ENCODE measurements at regions not wholly inside any gene's neighbourhood (a gene's known extent, or its start where the extent isn't known, plus 50 kb on each side); places are given as distances from the start of the nearest gene placed in this dataset.
"Not testable (repeated sequence)": the region's sequence is repeated elsewhere in the genome, so short reads cannot be mapped to it uniquely, and the experiment has no call there.

DNA sequence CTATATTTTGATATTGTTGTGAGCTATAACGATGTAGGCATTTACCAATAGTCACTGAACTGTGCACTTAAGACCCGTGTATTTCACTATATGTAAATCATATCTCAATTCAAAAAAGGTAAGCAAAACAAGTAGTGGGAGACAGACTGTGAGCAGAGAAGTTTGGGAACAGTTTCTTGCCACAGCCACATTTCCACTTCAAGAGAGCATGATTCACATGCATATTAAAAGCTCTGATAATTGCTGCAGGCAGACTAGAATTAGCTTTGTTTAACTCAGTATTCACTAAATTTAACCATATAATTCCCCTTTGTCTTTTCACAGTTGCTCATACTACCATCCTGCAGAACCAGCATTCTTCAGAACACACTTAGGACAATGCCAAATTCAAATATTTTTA lies 168.4 kb upstream of the ZNF385D start:
- no peaks in the 10 kb centered on the region for H3K36me3 Mint-ChIP-seq (ENCODE audit: unreplicated experiment)
- no peaks in the 10 kb centered on the region for H3K9me3 Mint-ChIP-seq (ENCODE audit: unreplicated experiment)
- DNase-seq (ENCODE audit: extremely low spot score, unreplicated experiment): no peak
- no peak overlapping the region for H3K4me3 Mint-ChIP-seq (ENCODE audit: unreplicated experiment)
- H3K27me3 Mint-ChIP-seq (ENCODE audit: unreplicated experiment): no peaks in the 10 kb centered on the region
- TF ChIP-seq, protein P1, sequence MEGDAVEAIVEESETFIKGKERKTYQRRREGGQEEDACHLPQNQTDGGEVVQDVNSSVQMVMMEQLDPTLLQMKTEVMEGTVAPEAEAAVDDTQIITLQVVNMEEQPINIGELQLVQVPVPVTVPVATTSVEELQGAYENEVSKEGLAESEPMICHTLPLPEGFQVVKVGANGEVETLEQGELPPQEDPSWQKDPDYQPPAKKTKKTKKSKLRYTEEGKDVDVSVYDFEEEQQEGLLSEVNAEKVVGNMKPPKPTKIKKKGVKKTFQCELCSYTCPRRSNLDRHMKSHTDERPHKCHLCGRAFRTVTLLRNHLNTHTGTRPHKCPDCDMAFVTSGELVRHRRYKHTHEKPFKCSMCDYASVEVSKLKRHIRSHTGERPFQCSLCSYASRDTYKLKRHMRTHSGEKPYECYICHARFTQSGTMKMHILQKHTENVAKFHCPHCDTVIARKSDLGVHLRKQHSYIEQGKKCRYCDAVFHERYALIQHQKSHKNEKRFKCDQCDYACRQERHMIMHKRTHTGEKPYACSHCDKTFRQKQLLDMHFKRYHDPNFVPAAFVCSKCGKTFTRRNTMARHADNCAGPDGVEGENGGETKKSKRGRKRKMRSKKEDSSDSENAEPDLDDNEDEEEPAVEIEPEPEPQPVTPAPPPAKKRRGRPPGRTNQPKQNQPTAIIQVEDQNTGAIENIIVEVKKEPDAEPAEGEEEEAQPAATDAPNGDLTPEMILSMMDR (IDR thresholded peaks at IDR 0.05): no peak
- H3K27ac Mint-ChIP-seq (ENCODE audit: unreplicated experiment): no peak overlapping the region
- H3K4me1 Mint-ChIP-seq (ENCODE audit: unreplicated experiment): peaks cover 10% of the 10 kb centered on the region

DNA sequence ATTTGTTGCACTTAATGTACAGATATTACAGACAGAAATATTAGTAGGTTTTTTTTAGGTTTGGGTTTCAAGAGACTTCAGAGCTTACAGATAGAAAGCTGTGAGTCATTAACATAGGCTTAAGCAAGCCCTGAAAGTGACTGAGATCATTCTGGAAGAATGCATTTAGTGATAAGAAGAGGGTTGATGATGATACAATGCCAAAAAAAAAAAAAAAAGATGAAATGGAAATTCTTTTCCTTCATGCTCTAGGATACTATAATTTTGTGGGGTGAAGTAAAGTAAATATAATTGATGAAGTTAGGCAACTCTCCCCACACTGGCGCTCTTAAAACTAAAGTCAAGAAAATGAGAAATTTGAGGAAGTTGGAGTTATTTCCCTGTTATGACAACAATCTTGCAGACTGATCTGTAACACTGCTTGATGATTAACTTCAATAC lies 169.4 kb upstream of the ZNF385D start:
- H3K4me1 Mint-ChIP-seq (ENCODE audit: unreplicated experiment): peaks cover 5% of the 10 kb centered on the region
- no peak overlapping the region for H3K4me3 Mint-ChIP-seq (ENCODE audit: unreplicated experiment)
- H3K9me3 Mint-ChIP-seq (ENCODE audit: unreplicated experiment): no peaks in the 10 kb centered on the region
- no peaks in the 10 kb centered on the region for H3K36me3 Mint-ChIP-seq (ENCODE audit: unreplicated experiment)
- H3K27ac Mint-ChIP-seq (ENCODE audit: unreplicated experiment): no peak overlapping the region
- TF ChIP-seq, protein P1 (IDR thresholded peaks at IDR 0.05): no peak
- H3K27me3 Mint-ChIP-seq (ENCODE audit: unreplicated experiment): no peaks in the 10 kb centered on the region
- DNase-seq (ENCODE audit: extremely low spot score, unreplicated experiment): no peak

DNA sequence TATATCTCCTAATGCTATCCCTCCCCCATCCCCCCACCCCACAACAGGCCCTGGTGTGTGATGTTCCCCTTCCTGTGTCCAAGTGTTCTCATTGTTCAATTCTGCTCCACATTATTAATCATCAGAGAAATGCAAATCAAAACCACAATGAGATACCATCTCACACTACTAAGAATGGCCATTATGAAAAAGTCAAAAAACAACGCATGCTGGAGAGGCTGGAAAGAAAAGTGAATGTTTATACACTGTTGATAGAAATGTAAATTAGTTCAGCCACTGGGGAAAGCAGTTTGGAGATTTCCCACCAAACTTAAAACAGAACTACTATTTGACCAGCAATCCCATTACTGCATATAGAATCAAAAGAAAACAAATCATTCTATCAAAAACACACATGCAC lies 172.1 kb upstream of the ZNF385D start:
- not testable (repeated sequence) for H3K4me1 Mint-ChIP-seq (ENCODE audit: unreplicated experiment); DNase-seq (ENCODE audit: extremely low spot score, unreplicated experiment); H3K27ac Mint-ChIP-seq (ENCODE audit: unreplicated experiment); H3K36me3 Mint-ChIP-seq (ENCODE audit: unreplicated experiment); H3K4me3 Mint-ChIP-seq (ENCODE audit: unreplicated experiment); H3K9me3 Mint-ChIP-seq (ENCODE audit: unreplicated experiment); H3K27me3 Mint-ChIP-seq (ENCODE audit: unreplicated experiment)

DNA sequence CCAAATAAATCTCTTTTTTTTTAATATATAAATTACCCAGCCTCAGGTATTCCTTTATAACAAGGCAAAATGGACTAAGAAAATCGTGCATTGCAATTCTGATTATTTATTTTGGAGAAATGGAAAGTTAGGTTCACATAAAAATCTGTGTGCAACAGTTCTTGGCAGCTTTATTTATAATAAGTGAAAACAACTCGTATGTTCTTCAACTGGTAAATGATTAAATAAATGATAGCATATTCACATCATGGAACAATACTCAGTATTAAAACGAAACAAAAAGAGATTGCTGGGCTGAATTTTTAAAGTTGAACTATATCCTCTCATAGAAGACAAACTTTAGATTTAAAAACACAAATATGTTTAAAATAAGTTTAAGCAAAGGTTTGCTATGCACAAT lies 176.3 kb upstream of the ZNF385D start:
- TF ChIP-seq, protein P1 (IDR thresholded peaks at IDR 0.05): no peak
- no peak overlapping the region for H3K27ac Mint-ChIP-seq (ENCODE audit: unreplicated experiment)
- no peaks in the 10 kb centered on the region for H3K4me1 Mint-ChIP-seq (ENCODE audit: unreplicated experiment)
- peaks cover 6% of the 10 kb centered on the region for H3K27me3 Mint-ChIP-seq (ENCODE audit: unreplicated experiment)
- H3K4me3 Mint-ChIP-seq (ENCODE audit: unreplicated experiment): no peak overlapping the region
- DNase-seq (ENCODE audit: extremely low spot score, unreplicated experiment): no peak
- no peaks in the 10 kb centered on the region for H3K36me3 Mint-ChIP-seq (ENCODE audit: unreplicated experiment)
- H3K9me3 Mint-ChIP-seq (ENCODE audit: unreplicated experiment): no peaks in the 10 kb centered on the region

- no peak for DNase-seq (ENCODE audit: extremely low spot score, unreplicated experiment)
- no peak overlapping the region for H3K4me3 Mint-ChIP-seq (ENCODE audit: unreplicated experiment)
- no peaks in the 10 kb centered on the region for H3K9me3 Mint-ChIP-seq (ENCODE audit: unreplicated experiment)
- H3K27ac Mint-ChIP-seq (ENCODE audit: unreplicated experiment): no peak overlapping the region
- TF ChIP-seq, protein P1 (IDR thresholded peaks at IDR 0.05): no peak
- H3K4me1 Mint-ChIP-seq (ENCODE audit: unreplicated experiment): no peaks in the 10 kb centered on the region
- H3K36me3 Mint-ChIP-seq (ENCODE audit: unreplicated experiment): no peaks in the 10 kb centered on the region
- H3K27me3 Mint-ChIP-seq (ENCODE audit: unreplicated experiment): peaks cover 5% of the 10 kb centered on the region
Measured at GRCh38 chr3:21934591-21934990, 183.6 kb upstream of the ZNF385D start.

GRCh38 chr3:21936207-21936606 lies 185.2 kb upstream of the ZNF385D start:
- no peaks in the 10 kb centered on the region for H3K36me3 Mint-ChIP-seq (ENCODE audit: unreplicated experiment)
- TF ChIP-seq, protein P1 (IDR thresholded peaks at IDR 0.05): no peak
- no peaks in the 10 kb centered on the region for H3K9me3 Mint-ChIP-seq (ENCODE audit: unreplicated experiment)
- H3K27ac Mint-ChIP-seq (ENCODE audit: unreplicated experiment): no peak overlapping the region
- H3K4me1 Mint-ChIP-seq (ENCODE audit: unreplicated experiment): no peaks in the 10 kb centered on the region
- peaks cover 5% of the 10 kb centered on the region for H3K27me3 Mint-ChIP-seq (ENCODE audit: unreplicated experiment)
- no peak for DNase-seq (ENCODE audit: extremely low spot score, unreplicated experiment)
- H3K4me3 Mint-ChIP-seq (ENCODE audit: unreplicated experiment): no peak overlapping the region
